HG02840 (cell line): ENCODE measurements at regions not wholly inside any gene's neighbourhood (a gene's known extent, or its start where the extent isn't known, plus 50 kb on each side); places are given as distances from the start of the nearest gene placed in this dataset.

ENCODE experiments used
- ATAC-seq: cut with Tn5 transposase; IDR thresholded peaks from one replicate; pipeline ENCODE4 v1.9.1; 2021; ENCODE audit warnings: mild to moderate bottlenecking, moderate library complexity, moderate number of reproducible peaks; ENCODE audit not compliant: unreplicated experiment, low FRiP score

DNA sequence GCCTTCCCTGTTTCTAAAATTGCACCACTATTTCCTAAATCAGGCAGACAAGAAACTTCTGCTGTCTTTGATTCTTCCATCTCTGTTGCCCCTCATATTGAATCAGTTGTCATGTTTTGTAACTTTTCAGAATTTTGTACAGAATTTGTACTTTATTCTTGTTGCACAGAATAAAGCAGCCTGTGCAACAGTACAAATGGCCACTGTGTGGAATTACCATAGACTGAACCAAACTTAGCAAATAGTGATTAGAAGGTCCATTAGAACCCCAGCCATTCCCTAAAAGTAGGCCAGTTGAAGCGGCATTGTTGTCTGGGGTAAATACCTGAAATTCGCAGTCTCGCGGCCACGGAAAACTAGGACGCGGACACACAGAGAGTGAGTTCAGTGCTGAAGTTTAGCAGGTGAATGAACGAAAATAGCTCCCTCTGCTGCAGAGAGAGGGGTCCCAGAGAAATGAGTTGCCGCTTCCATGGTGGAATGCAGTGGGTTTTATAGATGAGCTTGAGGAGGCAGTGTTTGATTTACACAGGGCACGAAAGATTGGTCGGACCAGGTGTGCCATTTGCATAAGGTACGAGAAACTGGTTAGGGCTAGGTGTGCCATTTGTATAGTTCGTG lies 71.8 kb downstream of the C4orf33 start:
- ATAC-seq, result no peak

DNA sequence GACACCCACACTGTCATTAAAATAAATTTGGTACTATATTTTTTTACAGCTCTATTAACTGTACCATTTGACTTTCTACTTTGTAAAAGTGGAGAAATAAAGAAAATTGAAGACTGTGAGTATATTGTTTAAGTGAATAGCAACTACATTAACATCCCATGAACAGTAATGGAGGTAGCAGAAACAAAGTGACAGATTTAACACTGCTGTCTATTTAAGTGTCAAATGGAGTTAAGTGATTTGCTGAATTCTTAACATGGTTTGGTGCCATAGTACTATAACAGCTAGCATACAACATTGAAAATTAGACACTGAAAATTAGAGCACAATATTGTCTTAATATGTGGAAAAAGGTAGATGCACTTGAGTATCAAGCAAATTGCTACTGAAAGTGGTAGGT lies 76.2 kb downstream of the C4orf33 start:
- ATAC-seq, result no peak

DNA sequence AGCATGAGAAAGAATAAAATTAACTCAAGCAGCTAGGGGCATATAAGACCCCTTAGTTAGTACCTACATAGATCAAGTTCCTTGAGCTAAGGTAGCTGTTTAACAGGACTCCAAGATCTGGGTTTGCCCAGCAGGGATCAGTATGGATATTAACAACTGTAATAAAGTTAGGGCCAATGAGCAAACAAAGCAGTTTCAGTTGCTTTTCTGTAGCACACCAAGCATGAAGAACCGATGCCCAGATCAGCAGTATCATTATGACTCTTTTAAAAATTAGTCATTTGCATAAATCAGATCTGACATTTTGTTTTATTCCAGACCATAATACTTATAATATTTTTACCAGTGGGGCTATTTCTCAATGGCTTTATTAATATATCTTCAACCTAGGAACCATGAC lies 80.9 kb downstream of the C4orf33 start:
- no peak for ATAC-seq

DNA sequence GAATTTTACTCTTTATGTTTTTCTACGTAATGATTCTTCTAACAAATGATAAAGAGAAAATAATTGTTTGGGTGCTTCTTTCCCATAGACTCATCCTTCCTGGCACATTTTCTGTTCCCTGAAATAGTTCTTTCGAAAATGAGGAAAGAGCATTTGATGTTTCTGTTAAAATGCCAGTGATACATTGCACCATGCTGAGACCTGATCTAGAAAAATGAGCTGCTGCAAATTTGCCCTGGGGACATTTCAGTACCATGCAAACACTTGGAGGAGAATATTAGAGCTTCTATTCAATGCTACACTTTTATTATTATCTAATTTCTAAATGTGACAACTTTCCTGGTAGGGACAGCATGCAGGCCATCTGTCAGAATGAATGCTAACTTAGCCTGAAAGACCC lies 83.3 kb downstream of the C4orf33 start:
- no peak for ATAC-seq

DNA sequence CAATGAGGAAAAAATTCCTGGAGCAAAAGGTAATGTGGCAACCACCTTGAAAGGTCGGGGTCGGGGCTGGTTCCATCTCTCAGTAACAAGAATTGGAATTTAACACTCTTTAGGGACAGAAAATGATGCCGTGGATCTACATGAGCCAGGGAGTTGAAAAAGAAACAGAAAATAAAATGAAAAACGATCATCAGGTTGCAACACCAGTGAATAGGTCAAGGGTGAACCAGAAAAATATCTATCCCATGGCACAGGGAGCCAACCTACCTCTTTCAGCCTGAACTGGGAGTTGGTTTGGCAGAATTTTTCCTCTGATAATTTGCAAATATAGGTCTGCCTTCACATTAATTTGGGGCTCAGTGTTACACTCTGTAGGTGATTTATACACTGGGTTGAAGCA lies 93.7 kb downstream of the C4orf33 start:
- ATAC-seq, result no peak

DNA sequence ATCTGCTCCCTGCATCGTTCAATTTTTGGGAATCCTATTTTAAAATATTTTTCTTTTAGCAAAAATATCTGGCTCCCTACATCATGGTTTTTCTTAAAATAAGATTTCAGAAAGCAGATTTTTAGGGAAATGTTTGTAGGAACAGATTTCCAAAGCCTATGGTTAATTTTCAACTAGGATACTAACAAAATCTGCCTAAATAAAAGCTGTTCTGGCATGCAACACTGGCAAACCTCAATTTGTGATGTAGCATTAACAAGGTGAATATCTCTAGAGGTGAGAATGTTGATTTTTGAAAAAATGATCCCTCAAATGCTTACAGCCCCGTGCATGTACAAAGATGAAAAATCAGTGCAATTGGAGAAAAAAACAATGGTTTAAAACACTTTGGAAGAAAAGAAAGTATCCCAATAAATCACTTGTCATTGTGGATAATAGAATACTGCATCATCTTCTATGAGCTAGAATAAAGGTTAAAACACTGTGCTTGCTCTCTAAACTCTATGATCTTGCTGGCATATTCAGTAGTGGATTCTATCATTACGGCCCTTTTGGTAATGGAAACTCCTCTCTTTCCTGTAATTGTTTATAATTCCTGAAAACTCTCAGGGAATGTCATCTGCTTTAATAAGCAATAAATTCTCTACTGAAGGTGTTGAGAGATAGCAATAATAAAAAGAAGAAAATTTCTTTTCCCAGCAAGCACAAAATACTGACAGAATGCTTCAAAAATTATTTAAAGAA lies 97.6 kb downstream of the C4orf33 start:
- ATAC-seq, result no peak

DNA sequence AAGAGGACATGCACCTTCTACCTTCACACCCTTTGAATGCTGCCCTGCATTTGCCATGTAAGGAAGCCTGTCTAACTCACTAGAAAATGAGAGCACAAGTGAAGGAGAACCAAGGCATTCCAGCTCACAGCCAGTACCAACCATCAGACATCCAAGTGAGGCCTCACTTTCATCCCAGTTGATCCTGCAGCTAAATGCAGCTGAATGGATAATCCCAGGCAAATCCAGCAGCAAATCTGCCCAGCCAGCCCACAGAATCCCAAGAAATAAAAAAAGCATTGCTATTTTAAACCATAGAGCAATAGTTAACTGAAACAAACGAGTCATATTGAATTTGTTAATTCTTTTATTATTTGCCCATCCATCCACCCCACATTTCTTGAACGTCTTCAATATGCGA lies 112.5 kb downstream of the C4orf33 start:
- ATAC-seq, result no peak

DNA sequence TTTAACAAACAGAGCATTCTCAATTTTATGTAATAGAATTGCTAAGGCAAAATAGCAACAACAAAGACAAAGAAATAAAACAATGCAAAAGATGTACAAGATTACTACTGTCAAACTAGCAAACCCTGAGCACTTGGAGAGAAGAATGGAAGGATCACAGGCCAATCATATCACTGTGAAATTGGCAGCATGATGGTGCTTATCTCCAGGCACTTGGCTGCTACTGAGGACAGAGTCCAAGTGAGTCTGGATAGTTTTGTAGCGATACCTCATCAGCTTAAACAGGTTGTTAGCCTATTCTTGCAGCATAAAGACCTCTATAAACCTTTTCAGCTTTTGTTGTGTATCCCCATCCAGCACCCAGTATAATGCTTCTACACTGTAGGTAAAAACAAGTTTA lies 117.7 kb downstream of the C4orf33 start:
- no peak for ATAC-seq

DNA sequence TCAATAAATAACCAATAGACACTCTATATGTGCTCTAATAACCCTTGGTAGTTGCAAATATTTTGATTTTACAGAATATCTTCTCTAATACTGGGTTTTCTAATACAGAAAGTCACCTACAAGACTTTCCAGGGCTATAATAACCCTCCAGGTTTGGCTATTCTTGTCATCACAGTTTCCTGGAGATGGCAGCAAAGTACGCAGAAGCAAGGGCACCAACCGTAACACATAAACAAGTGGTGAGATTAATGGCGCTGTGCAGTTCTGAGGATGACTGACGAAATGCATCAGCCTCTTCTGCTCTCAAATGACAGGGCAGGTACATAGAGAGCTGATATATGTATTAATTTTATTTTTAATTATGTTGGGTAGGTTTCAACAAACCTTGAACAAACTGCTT lies 122.4 kb downstream of the C4orf33 start:
- ATAC-seq, result no peak

DNA sequence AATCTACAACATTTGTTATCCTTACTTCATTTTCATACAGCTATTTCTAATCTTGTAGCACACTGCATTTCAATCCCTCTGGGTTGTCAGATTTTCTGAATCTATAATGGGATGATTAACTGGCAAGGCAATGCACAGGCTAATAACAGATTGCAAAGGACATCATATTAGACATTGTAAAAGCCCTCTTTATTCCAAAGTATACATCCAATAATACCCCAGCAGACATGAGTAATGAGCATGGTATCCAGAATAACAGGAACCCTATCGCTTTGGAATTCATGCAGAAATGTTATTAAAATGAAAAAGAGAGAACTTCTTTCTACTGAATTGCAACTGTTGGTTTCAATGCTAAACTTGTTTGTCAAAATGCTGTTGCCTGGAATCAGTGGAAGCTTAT lies 122.9 kb downstream of the C4orf33 start:
- ATAC-seq, result no peak

DNA sequence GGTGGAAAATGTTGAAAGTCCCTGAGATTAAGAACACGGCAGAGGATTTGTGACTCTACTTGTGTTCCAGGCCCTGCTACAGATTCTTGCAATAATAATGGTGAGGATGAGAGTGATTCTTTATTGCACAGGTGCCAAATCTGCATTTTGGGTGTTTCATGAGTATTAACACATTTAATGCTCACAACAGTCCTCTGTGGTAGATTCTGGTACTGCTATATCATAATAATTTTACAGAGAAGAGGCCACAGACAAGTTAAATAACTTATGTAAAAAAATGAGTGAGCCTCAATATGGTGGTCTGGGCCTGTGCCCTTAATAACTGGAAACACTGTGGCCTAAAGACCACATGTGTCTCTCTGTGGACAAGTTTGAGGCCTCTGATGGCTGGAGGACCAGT lies 124.3 kb downstream of the C4orf33 start:
- ATAC-seq, result no peak

DNA sequence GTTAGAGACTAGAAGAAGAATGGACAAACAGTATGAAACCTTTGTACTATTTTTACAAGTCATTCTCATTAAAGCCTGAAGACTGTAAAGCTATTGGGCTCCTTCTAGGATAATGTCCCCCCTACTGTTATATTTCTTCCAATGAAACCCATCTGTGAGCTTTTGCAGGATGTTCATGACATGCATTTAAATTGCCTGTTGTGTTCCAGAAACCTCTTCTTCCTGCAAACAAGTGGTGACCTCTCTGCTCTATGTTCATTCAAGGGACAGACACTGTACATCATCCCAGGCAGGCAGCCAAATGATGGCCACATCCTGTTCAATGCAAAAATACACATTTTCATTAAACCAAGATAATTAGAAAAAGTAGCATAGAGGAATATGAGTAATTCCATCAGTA lies 128.0 kb downstream of the C4orf33 start:
- no peak for ATAC-seq

DNA sequence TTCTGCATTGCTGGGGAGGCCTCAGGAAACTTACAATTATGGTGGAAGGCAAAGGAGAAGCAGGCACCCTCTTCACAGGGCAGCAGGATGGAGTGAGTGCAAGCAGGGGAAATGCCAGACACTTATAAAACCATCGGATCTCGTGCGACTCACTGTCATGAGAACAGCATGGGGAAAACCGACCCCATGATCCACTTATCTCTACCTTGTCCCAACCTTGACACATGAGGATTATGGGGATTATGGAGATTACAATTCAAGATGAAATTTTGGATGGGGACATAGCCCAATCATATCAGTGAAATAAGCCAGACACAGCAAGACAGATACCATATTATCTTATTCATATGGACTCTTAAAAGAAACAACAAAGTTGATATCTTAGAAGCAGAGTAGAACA lies 134.9 kb downstream of the C4orf33 start:
- no peak for ATAC-seq

DNA sequence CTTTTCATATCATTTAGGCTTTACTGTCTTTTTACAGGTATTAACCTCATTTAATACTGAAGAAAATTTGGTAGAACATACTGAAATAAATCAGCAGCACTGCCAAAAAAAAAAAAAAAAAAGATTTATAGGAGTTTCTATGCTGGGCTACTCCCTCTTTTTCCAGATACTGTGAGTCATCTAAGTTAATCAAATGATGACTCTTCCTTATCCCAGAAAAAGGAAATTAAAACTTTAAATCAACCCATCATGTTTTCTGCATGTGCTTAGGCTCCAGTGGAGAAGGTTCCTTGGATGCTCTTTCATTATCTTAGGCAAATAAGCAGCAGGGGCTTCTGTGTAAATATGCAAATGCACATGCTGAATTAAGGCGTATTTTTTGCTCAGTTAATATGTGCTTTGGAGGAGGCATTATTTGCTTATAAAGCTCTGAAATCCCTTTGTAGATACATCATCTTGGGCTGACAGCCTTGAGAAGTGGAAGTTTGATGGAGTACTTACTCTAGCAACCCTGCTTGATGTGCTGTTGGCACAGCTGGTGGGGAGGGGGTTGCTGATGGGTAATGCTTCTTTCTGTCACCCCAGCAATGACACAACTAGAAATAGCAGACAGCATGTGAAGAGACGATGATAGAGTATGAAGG lies 136.1 kb downstream of the C4orf33 start:
- ATAC-seq, result no peak

DNA sequence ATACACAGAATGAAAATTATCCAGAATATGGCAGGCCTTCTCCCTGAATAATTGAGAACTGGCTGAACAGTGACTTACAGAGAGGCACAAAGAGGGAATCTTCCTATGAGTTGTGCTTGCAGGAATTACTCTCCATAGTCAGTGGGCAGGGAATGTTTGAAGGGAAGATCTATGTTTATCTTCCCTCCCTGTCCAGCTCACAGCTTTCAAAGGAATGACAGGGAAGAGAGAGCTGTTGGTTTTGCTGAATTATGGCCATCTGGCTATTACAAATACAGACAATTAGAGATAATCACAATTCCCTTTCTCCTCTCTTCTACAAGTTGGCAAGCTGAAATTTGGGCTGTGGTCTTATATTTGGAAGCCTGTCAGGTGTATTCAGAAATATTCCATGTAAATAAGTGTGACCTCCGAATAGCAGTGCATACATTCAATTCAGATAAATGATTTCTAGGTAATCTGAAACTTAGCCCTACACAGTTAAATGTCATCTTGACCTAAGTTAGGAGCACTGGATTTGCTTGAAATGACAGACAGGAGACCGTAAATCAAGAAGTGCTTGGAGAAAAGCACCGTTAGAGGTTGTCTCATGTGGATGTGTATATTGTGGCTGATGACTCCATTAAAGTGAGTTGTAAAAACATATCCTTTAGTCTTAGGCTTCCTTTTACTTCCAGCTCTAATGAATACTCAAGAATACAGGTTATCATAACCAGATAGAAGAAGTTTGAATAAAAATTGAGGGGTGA lies 136.8 kb downstream of the C4orf33 start:
- ATAC-seq, result no peak

DNA sequence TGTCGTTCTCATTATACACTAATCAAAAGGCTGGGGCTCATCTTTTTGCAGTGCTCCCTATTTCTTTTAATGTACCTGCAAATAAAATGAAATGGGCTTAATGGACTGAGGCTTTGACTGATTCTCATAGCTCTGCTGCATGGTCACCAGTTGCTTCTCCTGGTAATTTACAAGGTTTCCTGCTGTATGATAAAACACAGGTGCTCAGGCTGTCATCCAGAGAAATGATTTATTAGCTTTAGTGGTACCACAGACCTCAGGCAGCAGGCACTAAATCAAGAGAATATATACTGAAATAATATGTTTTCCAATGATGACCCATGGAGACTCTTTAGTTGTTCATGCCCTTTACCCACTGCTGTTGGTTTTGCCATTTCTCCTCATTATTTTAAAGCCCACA lies 137.7 kb downstream of the C4orf33 start:
- no peak for ATAC-seq

DNA sequence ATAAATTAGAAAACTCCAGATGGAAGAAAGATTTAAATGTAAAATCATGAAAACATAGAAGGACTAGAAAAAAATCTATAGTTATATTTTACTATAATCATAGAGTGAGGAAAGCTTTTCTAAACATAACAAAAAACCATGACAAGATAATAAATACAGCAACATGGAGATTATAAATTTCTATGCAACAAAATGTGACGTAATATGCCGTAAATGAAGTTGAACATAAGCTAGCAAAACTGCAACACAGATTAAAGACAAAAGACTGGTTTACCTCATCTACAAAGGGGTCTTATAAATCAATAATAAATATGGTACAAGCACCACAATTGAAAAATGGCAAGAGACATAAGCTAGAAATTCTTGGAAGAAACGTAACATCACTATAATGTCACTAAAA lies 140.4 kb downstream of the C4orf33 start:
- no peak for ATAC-seq

DNA sequence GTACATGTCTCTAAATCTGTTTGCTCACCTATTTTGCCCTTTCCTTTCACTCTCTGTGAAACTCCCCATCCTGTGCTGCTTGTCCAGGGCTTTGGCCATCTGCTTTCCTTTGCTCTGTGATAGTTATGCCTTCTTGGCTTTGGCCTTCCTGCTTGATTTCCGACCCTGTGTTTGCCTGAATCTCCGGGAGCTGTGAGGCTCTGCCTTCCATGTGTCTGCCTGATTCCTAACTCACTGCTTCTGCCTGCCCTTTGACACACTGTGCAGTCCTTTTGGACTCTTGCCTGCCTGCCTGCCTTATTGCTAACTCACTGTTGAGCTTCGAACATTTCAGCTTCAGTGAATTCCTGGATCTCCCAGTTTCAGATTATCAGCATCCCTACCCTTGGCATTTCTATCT lies 143.1 kb downstream of the C4orf33 start:
- no peak for ATAC-seq

DNA sequence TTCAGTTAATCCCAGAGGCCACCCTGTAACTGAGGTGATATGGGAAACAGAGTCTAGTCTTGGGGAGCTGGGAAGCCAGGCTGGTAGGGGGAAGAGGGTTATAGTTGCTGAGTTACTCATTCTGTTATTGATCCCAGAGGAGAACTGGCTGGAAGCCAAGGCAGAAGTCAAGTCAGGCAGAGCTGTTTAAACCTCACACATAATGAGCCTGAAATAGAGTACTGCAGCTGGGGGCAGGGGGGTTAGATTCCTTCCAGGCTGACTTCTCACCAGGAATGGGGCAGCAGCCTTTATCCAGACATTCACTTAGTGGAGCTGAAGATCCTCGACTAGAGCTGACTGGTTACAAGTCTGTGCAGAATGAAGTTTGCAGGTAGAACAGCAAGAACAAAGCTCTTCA lies 144.9 kb downstream of the C4orf33 start:
- no peak for ATAC-seq

DNA sequence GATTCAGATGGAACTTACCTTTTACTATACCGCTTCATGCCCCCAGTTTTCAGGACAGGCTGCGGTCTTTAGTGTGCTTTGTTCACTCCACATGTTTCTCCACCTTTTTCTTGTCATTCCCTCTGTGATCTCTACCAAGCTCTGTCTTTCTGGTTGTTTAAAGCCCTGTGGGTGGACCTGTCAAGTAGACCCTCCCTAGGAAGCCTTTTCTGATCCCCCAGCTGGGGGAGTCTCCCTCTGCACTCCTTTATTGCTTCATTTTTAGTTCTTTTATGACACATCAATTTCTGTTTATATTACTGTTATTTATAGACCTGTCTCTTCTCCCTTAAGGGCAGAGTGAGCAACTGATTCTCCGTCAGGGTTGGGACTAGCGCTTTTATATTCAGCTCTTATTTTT lies 150.2 kb downstream of the C4orf33 start:
- no peak for ATAC-seq

DNA sequence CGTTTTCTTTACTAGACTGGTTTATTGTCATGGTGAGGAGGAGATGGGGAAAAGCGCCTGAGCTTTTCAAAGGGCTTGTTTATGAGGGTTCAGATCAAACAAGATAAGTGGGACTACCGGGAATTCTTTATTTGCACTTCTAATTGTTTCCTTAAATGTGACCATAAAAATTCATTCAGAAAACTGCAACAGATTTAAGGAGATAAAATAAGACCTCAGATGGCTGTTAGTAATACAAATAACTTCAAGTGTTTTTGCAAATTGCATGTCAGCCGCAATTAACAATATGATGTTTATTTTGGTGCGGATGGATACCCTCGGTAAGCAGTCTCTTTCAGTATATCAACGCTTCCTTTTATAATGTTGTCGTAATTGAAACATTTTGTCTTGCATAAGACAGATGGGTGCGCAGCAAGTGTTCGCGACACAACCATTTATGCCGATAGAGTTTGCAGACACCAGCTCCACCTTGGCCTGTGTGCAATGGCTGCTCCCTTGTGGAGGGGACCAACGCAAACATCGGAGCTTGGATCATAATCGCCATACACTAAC lies 151.0 kb downstream of the C4orf33 start:
- no peak for ATAC-seq
